ENCODE measurements at regions not wholly inside any gene's neighbourhood (a gene's known extent, or its start where the extent isn't known, plus 50 kb on each side); places are given as distances from the start of the nearest gene placed in this dataset.
A peak's percentile ranks its signal among the peaks of the same experiment; 100 is the strongest.
"Not testable (repeated sequence)": the region's sequence is repeated elsewhere in the genome, so short reads cannot be mapped to it uniquely, and the experiment has no call there.

- no peak for DNase-seq (ENCODE audit: extremely low read depth, low read depth)
These were observed 714.4 kb upstream of the NCAM2 start for GRCh38 chr21:20283836-20284235.

GRCh38 chr21:20292280-20292679 is 705.9 kb upstream of the NCAM2 start:
- no peak for DNase-seq (ENCODE audit: extremely low read depth, low read depth)

- DNase-seq (ENCODE audit: extremely low read depth, low read depth): not testable (repeated sequence)
These were observed 705.4 kb upstream of the NCAM2 start for GRCh38 chr21:20292854-20293253.

GRCh38 chr21:20301395-20301794 is 696.8 kb upstream of the NCAM2 start:
- no peak for DNase-seq (ENCODE audit: extremely low read depth, low read depth)

GRCh38 chr21:20302084-20302483 is 696.1 kb upstream of the NCAM2 start:
- DNase-seq (ENCODE audit: extremely low read depth, low read depth): no peak

- DNase-seq (ENCODE audit: extremely low read depth, low read depth): no peak
These were observed 691.4 kb upstream of the NCAM2 start for GRCh38 chr21:20306836-20307235.

GRCh38 chr21:20308586-20309315 is 689.5 kb upstream of the NCAM2 start:
- DNase-seq (ENCODE audit: extremely low read depth, low read depth): no peak

GRCh38 chr21:20311234-20311787 is 686.9 kb upstream of the NCAM2 start:
- DNase-seq (ENCODE audit: extremely low read depth, low read depth): no peak

- no peak for DNase-seq (ENCODE audit: extremely low read depth, low read depth)
These were observed 685.2 kb upstream of the NCAM2 start for GRCh38 chr21:20313013-20313412.

GRCh38 chr21:20315042-20315441 is 683.2 kb upstream of the NCAM2 start:
- DNase-seq (ENCODE audit: extremely low read depth, low read depth): no peak

- DNase-seq (ENCODE audit: extremely low read depth, low read depth): peak; percentile 12
These were observed 668.6 kb upstream of the NCAM2 start for GRCh38 chr21:20329636-20330035.

GRCh38 chr21:20330652-20331051 is 667.6 kb upstream of the NCAM2 start:
- no peak for DNase-seq (ENCODE audit: extremely low read depth, low read depth)

- DNase-seq (ENCODE audit: extremely low read depth, low read depth): no peak
These were observed 663.6 kb upstream of the NCAM2 start for GRCh38 chr21:20334585-20334984.

GRCh38 chr21:20341431-20341830 is 656.8 kb upstream of the NCAM2 start:
- DNase-seq (ENCODE audit: extremely low read depth, low read depth): no peak

- DNase-seq (ENCODE audit: extremely low read depth, low read depth): no peak
These were observed 655.0 kb upstream of the NCAM2 start for GRCh38 chr21:20343186-20343585.

- no peak for DNase-seq (ENCODE audit: extremely low read depth, low read depth)
These were observed 647.1 kb upstream of the NCAM2 start for GRCh38 chr21:20351138-20351537.

- DNase-seq (ENCODE audit: extremely low read depth, low read depth): no peak
These were observed 644.9 kb upstream of the NCAM2 start for GRCh38 chr21:20353351-20353750.

GRCh38 chr21:20373031-20373430 is 625.2 kb upstream of the NCAM2 start:
- DNase-seq (ENCODE audit: extremely low read depth, low read depth): no peak

GRCh38 chr21:20377250-20377649 is 621.0 kb upstream of the NCAM2 start:
- DNase-seq (ENCODE audit: extremely low read depth, low read depth): no peak

- DNase-seq (ENCODE audit: extremely low read depth, low read depth): no peak
These were observed 609.8 kb upstream of the NCAM2 start for GRCh38 chr21:20388400-20388799.

GRCh38 chr21:20396798-20397197 is 601.4 kb upstream of the NCAM2 start:
- no peak for DNase-seq (ENCODE audit: extremely low read depth, low read depth)

GRCh38 chr21:20404915-20405314 is 593.3 kb upstream of the NCAM2 start:
- DNase-seq (ENCODE audit: extremely low read depth, low read depth): no peak

- no peak for DNase-seq (ENCODE audit: extremely low read depth, low read depth)
These were observed 579.9 kb upstream of the NCAM2 start for GRCh38 chr21:20418353-20418752.

All from NCI-H460 (cell line).